Stomach (tissue), 8 donors: ENCODE measurements at regions not wholly inside any gene's neighbourhood (a gene's known extent, or its start where the extent isn't known, plus 50 kb on each side); places are given as distances from the start of the nearest gene placed in this dataset.

Experiments used
- DNase-seq, 2 donors: peaks; one replicate each; pipeline versions ENCODE4 v3.0.0 to v3.0.0-alpha.2; 2013 to 2019
- H3K27ac ChIP-seq, 5 donors: fragments of 200-600 bp in 4 of 5; sonication (generic) in 4 of 5; one replicate each; pipeline ENCODE4 v1.5.1; 2013 to 2019; ENCODE audit warnings: mild to moderate bottlenecking in 1 of 5, moderate library complexity in 1 of 5
- H3K27me3 ChIP-seq, 3 donors: fragments of 200-600 bp; sonication (generic); one replicate each; pipeline ENCODE4 v1.5.1; 2017 to 2019; ENCODE audit warnings: mixed run types in 1 of 3
- H3K36me3 ChIP-seq, 4 donors: fragments of 200-600 bp; sonication (generic); 1 replicate in 3 of 4; 2 replicates in 1 of 4; pipeline ENCODE4 v1.5.1; 2016 to 2019
- H3K4me1 ChIP-seq, 4 donors: fragments of 200-600 bp; sonication (generic); one replicate each; pipeline ENCODE4 v1.5.1; 2016 to 2019
- H3K4me3 ChIP-seq, 4 donors: fragments of 200-600 bp; sonication (generic) in 3 of 4; one replicate each; pipeline ENCODE4 v1.5.1; 2016 to 2019; ENCODE audit warnings: mild to moderate bottlenecking in 1 of 4
- H3K9me3 ChIP-seq, 4 donors: fragments of 200-600 bp; sonication (generic); one replicate each; pipeline ENCODE4 v1.5.1; 2016 to 2019
- EP300 ChIP-seq: sonication (generic); formaldehyde crosslinking; IDR thresholded peaks from one replicate; pipeline ENCODE4 v1.6.1; 2017; ENCODE audit warnings: antibody characterized with exemption
- POLR2A ChIP-seq, 4 donors: fragments of 450-650 bp; IDR thresholded peaks; one replicate each; pipeline ENCODE4 v1.6.1; 2016; ENCODE audit warnings: antibody characterized with exemption in 4 of 4, control low read depth in 2 of 4, mild to moderate bottlenecking in 1 of 4, moderate library complexity in 1 of 4
- POLR2AphosphoS5 ChIP-seq, 3 donors: sonication (generic); formaldehyde crosslinking; IDR thresholded peaks; one replicate each; pipeline ENCODE4 v1.6.1; 2016; ENCODE audit warnings: antibody characterized with exemption in 3 of 3
- WGBS, 5 donors: extraction: QIAGEN DNeasy Blood & Tissue Kit in 3 of 5; methylation state at CpG; one replicate each; pipeline versions ENCODE4 v1.1.5 to v1.1.7; 2013 to 2018; 5-methylcytosine and 5-hydroxymethylcytosine counted together
- intact Hi-C: fragments of 100-400 bp; cut with DNase I; formaldehyde crosslinking; loops from one replicate; pipeline ENCODE4 v1.15.1; 2023; ENCODE audit warnings: low total_unique reads
- TF ChIP-seq, protein P1 (sequence below), 7 experiments: fragments of 450-650 bp in 4 of 7; fragments of 200-600 bp in 3 of 7; sonication (generic) in 3 of 7; IDR thresholded peaks; one replicate each; pipeline ENCODE4 v1.5.1; 2016 to 2019; ENCODE audit warnings: antibody characterized with exemption in 7 of 7, control low read depth in 2 of 7, mild to moderate bottlenecking in 1 of 7
- donor health status: healthy with polysubstance abuse.
- donor health status: Bipolar disorder and iron deficiency.
- donor health status: healthy.

DNA sequence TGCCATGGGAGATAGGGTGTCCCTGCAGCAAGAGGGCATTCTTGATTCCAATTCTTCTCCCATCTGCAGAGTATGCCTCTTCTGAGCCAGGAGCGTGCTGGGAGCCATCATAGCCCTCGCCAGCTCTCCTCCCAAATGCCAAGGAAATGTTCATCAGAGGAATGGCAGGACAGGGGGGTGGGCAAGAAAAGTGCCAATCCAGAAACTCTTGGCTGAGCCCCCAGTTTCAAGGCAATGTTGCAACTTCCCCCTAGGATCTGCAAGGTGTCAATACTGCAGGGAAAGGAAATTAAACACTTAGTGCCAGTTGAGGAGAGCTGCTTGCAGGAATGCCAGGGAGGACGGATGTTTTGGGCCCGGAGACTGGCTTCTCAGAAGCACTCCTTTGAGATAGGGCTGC lies 94.8 kb upstream of the PRDM11 start:
- Histone ChIP-seq H3K27me3 (peaks cover 0 to 13% (median 0%) of the 10 kb centered on the region in 3 donors), H3K36me3 (no peaks in the 10 kb centered on the region), H3K9me3 (no peaks in the 10 kb centered on the region), H3K4me3 (no peak overlapping the region), H3K27ac (no peak overlapping the region), H3K4me1 (peaks cover 0 to 15% (median 8%) of the 10 kb centered on the region in 4 donors)
- TF ChIP-seq EP300 (no peak), POLR2A (IDR thresholded peaks at IDR 0.05) (no peak), POLR2AphosphoS5 (IDR thresholded peaks at IDR 0.05) (no peak)
- TF ChIP-seq, protein P1, sequence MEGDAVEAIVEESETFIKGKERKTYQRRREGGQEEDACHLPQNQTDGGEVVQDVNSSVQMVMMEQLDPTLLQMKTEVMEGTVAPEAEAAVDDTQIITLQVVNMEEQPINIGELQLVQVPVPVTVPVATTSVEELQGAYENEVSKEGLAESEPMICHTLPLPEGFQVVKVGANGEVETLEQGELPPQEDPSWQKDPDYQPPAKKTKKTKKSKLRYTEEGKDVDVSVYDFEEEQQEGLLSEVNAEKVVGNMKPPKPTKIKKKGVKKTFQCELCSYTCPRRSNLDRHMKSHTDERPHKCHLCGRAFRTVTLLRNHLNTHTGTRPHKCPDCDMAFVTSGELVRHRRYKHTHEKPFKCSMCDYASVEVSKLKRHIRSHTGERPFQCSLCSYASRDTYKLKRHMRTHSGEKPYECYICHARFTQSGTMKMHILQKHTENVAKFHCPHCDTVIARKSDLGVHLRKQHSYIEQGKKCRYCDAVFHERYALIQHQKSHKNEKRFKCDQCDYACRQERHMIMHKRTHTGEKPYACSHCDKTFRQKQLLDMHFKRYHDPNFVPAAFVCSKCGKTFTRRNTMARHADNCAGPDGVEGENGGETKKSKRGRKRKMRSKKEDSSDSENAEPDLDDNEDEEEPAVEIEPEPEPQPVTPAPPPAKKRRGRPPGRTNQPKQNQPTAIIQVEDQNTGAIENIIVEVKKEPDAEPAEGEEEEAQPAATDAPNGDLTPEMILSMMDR (IDR thresholded peaks at IDR 0.05) = no peak
- WGBS, 5 donors = 85 to 96% (median 93%) methylated on average over 4 of the region's 4 CpGs
- intact Hi-C loops = no loop called here
- DNase-seq = no peak

DNA sequence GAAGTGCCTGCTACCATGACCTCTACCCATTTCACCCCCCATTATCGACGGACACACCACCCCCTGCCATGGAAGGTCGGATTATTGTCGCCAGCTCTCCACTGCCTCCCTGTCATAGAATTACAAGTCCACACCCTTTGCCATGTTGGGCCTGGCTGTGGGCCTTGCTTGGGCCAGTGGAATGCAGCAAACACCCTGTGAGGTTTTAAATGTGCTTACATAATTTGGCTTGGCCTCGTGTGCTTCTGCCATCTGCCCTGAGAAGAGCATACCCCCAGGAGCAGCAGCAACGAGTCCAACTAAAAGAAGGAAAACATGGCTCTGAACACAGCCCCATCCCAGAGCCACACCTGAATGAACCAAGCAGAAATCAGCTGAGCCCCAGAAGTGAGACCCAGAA lies 94.1 kb upstream of the PRDM11 start:
- TF ChIP-seq POLR2A (IDR thresholded peaks at IDR 0.05) (no peak), EP300 (no peak), POLR2AphosphoS5 (IDR thresholded peaks at IDR 0.05) (no peak)
- TF ChIP-seq, protein P1 (IDR thresholded peaks at IDR 0.05) = no peak
- Histone ChIP-seq H3K27ac (no peak overlapping the region), H3K27me3 (peaks cover 0 to 13% (median 0%) of the 10 kb centered on the region in 3 donors), H3K36me3 (no peaks in the 10 kb centered on the region), H3K4me1 (peaks cover 0 to 11% (median 4%) of the 10 kb centered on the region in 4 donors), H3K4me3 (no peak overlapping the region), H3K9me3 (no peaks in the 10 kb centered on the region)
- intact Hi-C loops = no loop called here
- 59 to 68% (median 63%) methylated on average over 6 of the region's 6 CpGs for WGBS, 5 donors
- no peak for DNase-seq

DNA sequence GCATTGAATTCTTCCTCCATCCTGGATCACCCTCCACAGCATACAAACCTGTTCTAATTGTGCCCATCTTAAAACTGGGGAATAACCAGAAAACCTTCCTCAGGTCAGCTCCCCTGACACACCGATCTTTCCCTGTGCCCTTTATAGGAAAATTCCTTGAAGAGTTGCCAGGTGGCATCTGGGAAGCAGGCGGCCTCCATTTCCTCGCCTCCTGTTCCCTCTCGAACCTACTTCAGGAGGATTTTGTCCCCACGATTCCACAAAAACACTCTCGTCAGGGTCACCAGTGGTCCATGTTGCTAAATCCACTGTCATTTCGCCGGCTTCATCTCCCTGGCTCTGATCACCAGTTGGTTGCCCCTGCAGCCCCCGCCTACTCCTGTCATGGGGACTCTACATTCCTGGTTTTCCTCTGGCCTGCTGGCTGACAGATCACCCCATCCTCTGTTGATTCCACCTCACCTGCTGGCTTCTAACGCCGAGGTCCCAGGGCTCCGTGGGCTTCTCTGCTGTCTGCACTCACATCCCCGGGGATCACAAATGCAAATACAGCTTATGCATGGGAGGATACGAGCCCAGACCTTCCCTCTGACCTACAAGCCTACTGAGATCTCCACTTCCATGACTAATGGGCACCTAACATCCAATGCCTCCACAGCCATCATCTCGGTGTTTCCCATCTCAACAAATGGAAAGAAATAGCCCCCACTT lies 92.5 kb upstream of the PRDM11 start:
- no peak overlapping the region for H3K27ac ChIP-seq
- H3K4me3 ChIP-seq = no peak overlapping the region
- 80 to 83% (median 83%) methylated on average over 15 of the region's 15 CpGs for WGBS, 5 donors
- no peak for DNase-seq
- TF ChIP-seq EP300 = no peak
- no peak for TF ChIP-seq POLR2A (IDR thresholded peaks at IDR 0.05)
- TF ChIP-seq POLR2AphosphoS5 (IDR thresholded peaks at IDR 0.05) = no peak
- TF ChIP-seq, protein P1 (IDR thresholded peaks at IDR 0.05) = no peak
- H3K9me3 ChIP-seq = no peaks in the 10 kb centered on the region
- H3K36me3 ChIP-seq = no peaks in the 10 kb centered on the region
- H3K4me1 ChIP-seq = no peaks in the 10 kb centered on the region
- H3K27me3 ChIP-seq = peaks cover 0 to 13% (median 0%) of the 10 kb centered on the region in 3 donors
- intact Hi-C loops = no loop called here

DNA sequence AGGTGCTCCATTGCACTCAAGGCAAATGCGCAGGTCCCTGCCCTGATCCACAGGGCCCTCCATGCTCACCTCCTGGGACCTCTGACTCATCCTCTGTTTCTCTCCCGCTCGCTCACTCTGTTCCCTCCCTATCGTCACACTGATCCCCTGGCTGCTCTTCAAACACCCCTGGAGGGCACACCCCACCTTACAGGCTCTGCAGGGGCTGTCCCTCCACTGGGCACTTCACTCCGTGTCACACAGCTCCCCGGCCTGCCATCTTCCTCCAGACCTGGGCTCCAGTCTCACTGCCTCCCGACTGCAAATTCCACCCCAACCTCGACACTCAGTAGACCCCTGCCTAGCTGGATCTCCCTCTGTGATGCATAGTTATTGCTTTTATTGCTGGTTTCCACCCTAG lies 91.5 kb upstream of the PRDM11 start:
- TF ChIP-seq, protein P1 (IDR thresholded peaks at IDR 0.05) = no peak
- TF ChIP-seq POLR2A (IDR thresholded peaks at IDR 0.05) = no peak
- no peak for TF ChIP-seq EP300
- no peak for TF ChIP-seq POLR2AphosphoS5 (IDR thresholded peaks at IDR 0.05)
- DNase-seq = no peak
- intact Hi-C loops = no loop called here
- WGBS, 5 donors = 80 to 90% (median 88%) methylated on average over 8 of the region's 8 CpGs
- Histone ChIP-seq H3K36me3 (no peaks in the 10 kb centered on the region), H3K9me3 (no peaks in the 10 kb centered on the region), H3K27me3 (peaks cover 0 to 6% (median 0%) of the 10 kb centered on the region in 3 donors), H3K27ac (no peak overlapping the region), H3K4me1 (no peaks in the 10 kb centered on the region), H3K4me3 (no peak overlapping the region)
